AG04449 (cell line): ENCODE measurements at regions not wholly inside any gene's neighbourhood (a gene's known extent, or its start where the extent isn't known, plus 50 kb on each side); places are given as distances from the start of the nearest gene placed in this dataset.

Experiments
- CTCF ChIA-PET: fragments of 350-600 bp; formaldehyde crosslinking; extraction: SDS; loops from one replicate; lab custom pipeline; 2021; ENCODE audit warnings: antibody characterized with exemption; lab: Yijun Ruan, JAX
- POLR2A ChIA-PET: fragments of 400-600, 350-600 bp; formaldehyde crosslinking; extraction: SDS; loops from one replicate; lab custom pipeline; 2020; ENCODE audit warnings: antibody characterized with exemption, inconsistent platforms; lab: Yijun Ruan, JAX
- DNase-seq: peaks from one replicate; pipeline ENCODE4 v3.0.0-alpha.2; 2010; ENCODE audit warnings: low read depth, low spot score
- H3K4me3 ChIP-seq: 2 replicates; pipeline ENCODE4 v1.5.1; 2011; ENCODE audit warnings: low read depth, mild to moderate bottlenecking, control low read depth, low read length
- TF ChIP-seq, protein P1 (sequence below): IDR thresholded peaks from one replicate; pipeline ENCODE4 v1.5.1; 2011; ENCODE audit warnings: mild to moderate bottlenecking, moderate library complexity, low read length, control low read depth, inconsistent platforms; ENCODE audit not compliant: insufficient read depth; ENCODE audit errors: missing control alignments

DNA sequence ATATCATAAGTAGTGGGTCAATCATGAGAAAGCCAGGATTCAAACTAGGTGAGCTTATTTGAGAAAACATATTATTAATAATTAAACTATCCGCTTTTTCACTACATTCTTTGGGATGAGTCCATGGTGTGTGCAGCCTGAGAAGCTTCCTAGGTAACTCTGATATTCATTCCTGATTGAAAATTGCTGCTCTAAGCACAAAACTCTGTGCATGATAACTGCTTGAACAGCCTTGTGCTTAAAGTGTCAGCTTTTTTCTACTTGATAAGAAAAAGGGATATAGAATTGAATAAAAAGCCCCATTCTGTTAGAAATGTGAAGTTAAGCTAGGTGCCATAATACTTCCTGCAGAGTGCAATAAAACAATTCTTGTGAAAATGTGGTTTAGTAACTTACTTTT is 343.5 kb upstream of the LUZP2 start:
- TF ChIP-seq, protein P1, sequence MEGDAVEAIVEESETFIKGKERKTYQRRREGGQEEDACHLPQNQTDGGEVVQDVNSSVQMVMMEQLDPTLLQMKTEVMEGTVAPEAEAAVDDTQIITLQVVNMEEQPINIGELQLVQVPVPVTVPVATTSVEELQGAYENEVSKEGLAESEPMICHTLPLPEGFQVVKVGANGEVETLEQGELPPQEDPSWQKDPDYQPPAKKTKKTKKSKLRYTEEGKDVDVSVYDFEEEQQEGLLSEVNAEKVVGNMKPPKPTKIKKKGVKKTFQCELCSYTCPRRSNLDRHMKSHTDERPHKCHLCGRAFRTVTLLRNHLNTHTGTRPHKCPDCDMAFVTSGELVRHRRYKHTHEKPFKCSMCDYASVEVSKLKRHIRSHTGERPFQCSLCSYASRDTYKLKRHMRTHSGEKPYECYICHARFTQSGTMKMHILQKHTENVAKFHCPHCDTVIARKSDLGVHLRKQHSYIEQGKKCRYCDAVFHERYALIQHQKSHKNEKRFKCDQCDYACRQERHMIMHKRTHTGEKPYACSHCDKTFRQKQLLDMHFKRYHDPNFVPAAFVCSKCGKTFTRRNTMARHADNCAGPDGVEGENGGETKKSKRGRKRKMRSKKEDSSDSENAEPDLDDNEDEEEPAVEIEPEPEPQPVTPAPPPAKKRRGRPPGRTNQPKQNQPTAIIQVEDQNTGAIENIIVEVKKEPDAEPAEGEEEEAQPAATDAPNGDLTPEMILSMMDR, result no peak
- no peak for DNase-seq
- H3K4me3 ChIP-seq, result no peak overlapping the region
- CTCF ChIA-PET, result interaction anchor here (1.1 kb wide), 1 partner anchor 13 kb away, joined by 4 read pairs; no protein-coding TSS in a partner anchor
- POLR2A ChIA-PET, result no interaction called here

GRCh38 chr11:24155792-24156191 is 341.1 kb upstream of the LUZP2 start:
- H3K4me3 ChIP-seq, result no peak overlapping the region
- CTCF ChIA-PET, result no interaction called here
- DNase-seq, result no peak
- POLR2A ChIA-PET, result no interaction called here
- TF ChIP-seq, protein P1, result no peak

GRCh38 chr11:24157316-24157715 is 339.5 kb upstream of the LUZP2 start:
- TF ChIP-seq, protein P1, result no peak
- H3K4me3 ChIP-seq, result no peak overlapping the region
- CTCF ChIA-PET, result no interaction called here
- POLR2A ChIA-PET, result no interaction called here
- DNase-seq, result no peak

DNA sequence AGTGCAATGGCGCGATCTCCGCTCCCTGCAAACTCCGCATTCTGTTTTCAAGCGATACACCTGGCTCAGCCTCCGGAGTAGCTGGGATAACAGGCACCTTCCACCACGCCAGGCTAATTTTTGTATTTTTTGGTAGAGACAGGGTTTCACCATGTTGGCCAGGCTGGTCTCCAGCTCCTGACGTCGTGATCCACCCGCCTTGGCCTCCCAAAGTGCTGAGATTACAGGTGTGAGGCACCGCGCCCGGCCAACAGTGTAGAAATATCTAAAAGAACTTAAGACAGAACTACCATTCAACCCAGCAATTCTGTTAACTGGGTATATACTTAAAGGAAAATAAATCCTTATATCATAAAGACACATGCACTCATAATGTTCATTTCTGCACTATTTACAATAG is 335.3 kb upstream of the LUZP2 start:
- ChIA-PET POLR2A (no interaction called here), CTCF (no interaction called here)
- DNase-seq, result no peak
- TF ChIP-seq, protein P1, result no peak
- no peak overlapping the region for H3K4me3 ChIP-seq

DNA sequence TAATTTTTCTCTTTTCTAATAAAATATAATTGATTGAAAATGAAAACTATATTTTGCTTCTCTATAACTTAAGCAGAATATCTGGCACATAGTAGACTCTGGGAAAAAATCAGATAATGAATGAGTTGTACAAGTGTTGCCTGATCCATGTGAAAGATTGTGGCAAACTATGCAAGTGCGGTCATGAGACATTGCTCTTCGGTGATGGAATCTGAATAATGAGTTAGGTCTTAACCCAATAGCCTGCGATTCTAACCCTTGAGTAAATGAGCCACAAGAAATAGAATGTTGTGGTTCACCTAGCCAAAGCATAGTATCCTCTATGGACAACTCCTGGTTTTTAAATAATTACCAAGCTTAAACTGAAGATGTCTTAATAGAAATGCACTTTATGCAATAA is 333.7 kb upstream of the LUZP2 start:
- no peak overlapping the region for H3K4me3 ChIP-seq
- DNase-seq, result no peak
- ChIA-PET CTCF (no interaction called here), POLR2A (no interaction called here)
- TF ChIP-seq, protein P1, result no peak

DNA sequence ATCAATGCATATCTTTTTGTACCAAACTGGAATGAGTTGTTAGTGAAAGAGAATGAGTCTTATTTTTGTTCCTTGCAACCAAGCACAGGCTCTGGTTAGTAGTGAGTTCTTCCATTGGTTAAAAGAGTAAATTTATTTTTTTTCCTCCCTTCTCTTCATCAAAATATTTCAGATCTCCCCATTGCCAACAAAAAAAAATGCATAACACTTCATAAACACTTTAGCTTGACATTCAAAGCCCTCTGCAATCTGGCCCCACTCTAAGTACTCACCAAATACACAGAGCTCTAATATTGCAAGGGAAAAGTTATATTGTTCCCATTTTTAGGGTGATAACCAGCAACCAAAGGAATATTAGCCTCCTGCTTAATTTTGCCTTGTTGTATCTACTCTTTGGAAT is 333.0 kb upstream of the LUZP2 start:
- POLR2A ChIA-PET, result no interaction called here
- TF ChIP-seq, protein P1, result no peak
- CTCF ChIA-PET, result no interaction called here
- no peak overlapping the region for H3K4me3 ChIP-seq
- no peak for DNase-seq
